GM13977 (cell line): ENCODE measurements at regions not wholly inside any gene's neighbourhood (a gene's known extent, or its start where the extent isn't known, plus 50 kb on each side); places are given as distances from the start of the nearest gene placed in this dataset.
A peak's percentile ranks its signal among the peaks of the same experiment; 100 is the strongest.

Experiments used
- DNase-seq: peaks from one replicate; pipeline ENCODE4 v3.0.0; 2012; ENCODE audit warnings: low spot score
- in situ Hi-C: fragments of 300-500 bp; cut with MboI; formaldehyde crosslinking; loops from one replicate; pipeline ENCODE4 v1.12.0; 2022; ENCODE audit warnings: low sequenced_read_pairs, low pct_unique_long_range_greater_than_20kb, mixed read lengths, inconsistent platforms; ENCODE audit not compliant: unreplicated experiment
- TF ChIP-seq, protein P1 (sequence below): IDR thresholded peaks from 2 replicates; pipeline ENCODE4 v1.5.1; 2012; ENCODE audit warnings: mild to moderate bottlenecking, control low read depth; ENCODE audit not compliant: insufficient read depth; ENCODE audit errors: extremely low read depth, missing control alignments

DNA sequence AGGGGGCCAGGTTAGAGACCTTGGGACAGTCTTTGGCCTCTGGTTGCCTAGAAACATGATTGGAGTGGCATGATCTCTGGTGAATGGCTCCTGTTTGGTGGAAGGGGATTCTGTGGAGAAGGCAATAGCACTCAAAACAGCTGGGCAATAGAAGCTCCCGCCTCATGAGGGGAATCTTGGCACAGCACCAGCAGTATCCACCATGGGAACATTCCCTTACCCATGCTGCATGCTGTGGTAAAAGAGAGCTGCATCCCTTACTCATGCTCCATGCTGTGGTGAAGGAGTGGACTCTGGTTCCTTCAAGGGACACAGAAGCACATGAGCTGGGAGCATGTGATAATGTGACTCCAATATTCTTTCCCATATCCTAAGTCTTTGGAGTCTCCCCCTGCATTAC, 160.6 kb downstream of the PJA2 start:
- TF ChIP-seq, protein P1, sequence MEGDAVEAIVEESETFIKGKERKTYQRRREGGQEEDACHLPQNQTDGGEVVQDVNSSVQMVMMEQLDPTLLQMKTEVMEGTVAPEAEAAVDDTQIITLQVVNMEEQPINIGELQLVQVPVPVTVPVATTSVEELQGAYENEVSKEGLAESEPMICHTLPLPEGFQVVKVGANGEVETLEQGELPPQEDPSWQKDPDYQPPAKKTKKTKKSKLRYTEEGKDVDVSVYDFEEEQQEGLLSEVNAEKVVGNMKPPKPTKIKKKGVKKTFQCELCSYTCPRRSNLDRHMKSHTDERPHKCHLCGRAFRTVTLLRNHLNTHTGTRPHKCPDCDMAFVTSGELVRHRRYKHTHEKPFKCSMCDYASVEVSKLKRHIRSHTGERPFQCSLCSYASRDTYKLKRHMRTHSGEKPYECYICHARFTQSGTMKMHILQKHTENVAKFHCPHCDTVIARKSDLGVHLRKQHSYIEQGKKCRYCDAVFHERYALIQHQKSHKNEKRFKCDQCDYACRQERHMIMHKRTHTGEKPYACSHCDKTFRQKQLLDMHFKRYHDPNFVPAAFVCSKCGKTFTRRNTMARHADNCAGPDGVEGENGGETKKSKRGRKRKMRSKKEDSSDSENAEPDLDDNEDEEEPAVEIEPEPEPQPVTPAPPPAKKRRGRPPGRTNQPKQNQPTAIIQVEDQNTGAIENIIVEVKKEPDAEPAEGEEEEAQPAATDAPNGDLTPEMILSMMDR = no peak
- in situ Hi-C loops = no loop called here
- no peak for DNase-seq

DNA sequence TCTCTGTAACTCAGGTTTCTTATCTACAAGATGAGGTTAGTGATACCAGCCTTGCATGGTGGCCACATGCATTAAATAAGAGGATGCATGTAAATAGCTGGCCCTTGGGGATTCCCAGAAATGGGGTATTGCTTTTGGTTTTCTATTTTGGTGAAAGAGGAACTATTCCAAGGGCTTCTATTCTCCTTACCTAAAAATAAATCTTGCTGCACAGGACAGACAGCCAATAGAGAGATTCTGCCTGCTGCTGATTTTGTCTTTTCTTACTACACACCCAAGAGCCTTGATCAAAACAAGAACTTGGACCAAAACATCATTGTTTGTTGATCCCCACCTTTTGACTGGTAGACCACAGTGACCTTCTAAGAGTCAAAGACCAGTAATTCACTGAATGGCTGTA, 161.8 kb downstream of the PJA2 start:
- in situ Hi-C loops = no loop called here
- TF ChIP-seq, protein P1 = no peak
- DNase-seq = peak; percentile 49

DNA sequence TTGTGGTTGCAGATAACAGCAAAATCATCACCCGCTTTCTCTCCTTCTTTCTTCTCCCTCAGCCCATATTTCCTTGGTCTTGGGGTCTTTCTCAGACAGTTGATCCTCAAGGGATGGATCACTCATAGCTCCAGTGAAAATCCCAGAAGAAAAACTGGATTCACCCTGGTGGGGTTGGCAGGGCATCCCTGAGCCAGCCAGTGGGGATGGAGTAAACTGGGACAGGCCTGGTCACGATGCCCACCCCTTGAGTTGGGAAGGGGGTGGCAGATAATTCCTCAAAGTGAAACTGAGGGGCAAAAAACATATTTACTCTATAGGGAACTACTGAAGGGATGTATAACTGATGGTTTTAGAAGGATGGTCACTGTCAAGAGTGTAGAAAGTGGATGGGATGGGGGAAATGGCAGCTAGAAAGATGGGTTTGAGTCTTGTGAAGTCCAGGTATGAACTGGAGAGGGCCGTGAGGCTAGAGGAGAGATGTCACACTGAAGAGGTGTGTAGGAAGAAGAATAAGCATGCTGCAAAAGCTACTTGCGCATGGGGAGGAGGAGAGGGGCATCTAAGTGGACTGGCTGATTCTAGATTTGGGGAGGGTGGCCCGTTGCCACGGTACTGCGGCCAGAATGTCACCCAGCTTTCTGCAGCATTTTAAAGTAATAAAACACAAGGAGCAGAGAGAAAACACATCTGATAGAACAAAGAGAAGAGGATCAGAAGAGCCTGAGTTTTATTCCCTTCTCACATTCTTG, 162.8 kb downstream of the PJA2 start:
- no peak for DNase-seq
- TF ChIP-seq, protein P1 = no peak
- in situ Hi-C loops = no loop called here
